HEK293 (cell line): ENCODE measurements at regions not wholly inside any gene's neighbourhood (a gene's known extent, or its start where the extent isn't known, plus 50 kb on each side); places are given as distances from the start of the nearest gene placed in this dataset.

Source experiments
- YY1 ChIP-seq: fragments of 450-650 bp; formaldehyde crosslinking; IDR thresholded peaks from 2 replicates; pipeline ENCODE4 v1.5.1; 2018; ENCODE audit warnings: missing biosample characterization, missing genetic modification characterization
- ZNF274 ChIP-seq, 2 experiments: fragments of 200-500 bp in 1 of 2; fragments of 450-650 bp in 1 of 2; sonication (Bioruptor generic) in 1 of 2; formaldehyde crosslinking in 1 of 2; IDR thresholded peaks; 2 replicates each; pipeline versions ENCODE4 v1.5.1 to v1.6.1; 2014 to 2016; ENCODE audit warnings: borderline replicate concordance in 1 of 2, inconsistent platforms in 1 of 2, low read length in 1 of 2, missing biosample characterization in 1 of 2, missing genetic modification characterization in 1 of 2
- ZNF366 ChIP-seq: fragments of 450-650 bp; formaldehyde crosslinking; conservative IDR thresholded peaks from 2 replicates; pipeline ENCODE4 v1.5.1; 2016; ENCODE audit warnings: missing biosample characterization, missing genetic modification characterization
- ZNF677 ChIP-seq: fragments of 450-650 bp; IDR thresholded peaks from 2 replicates; pipeline ENCODE4 v1.5.0; 2018; ENCODE audit warnings: missing biosample characterization, mild to moderate bottlenecking, missing genetic modification characterization, moderate library complexity
- TF ChIP-seq, protein P1 (sequence below): fragments of 450-650 bp; formaldehyde crosslinking; IDR thresholded peaks from 2 replicates; pipeline ENCODE4 v1.5.1; 2016; ENCODE audit warnings: missing biosample characterization, missing genetic modification characterization
- TF ChIP-seq, protein P2 (sequence below): fragments of 450-650 bp; formaldehyde crosslinking; IDR thresholded peaks from 2 replicates; pipeline ENCODE4 v1.5.1; 2016; ENCODE audit warnings: missing biosample characterization, missing genetic modification characterization
- TF ChIP-seq, protein P3 (sequence below): fragments of 450-650 bp; formaldehyde crosslinking; IDR thresholded peaks from 2 replicates; pipeline ENCODE4 v1.5.1; 2016; ENCODE audit warnings: missing biosample characterization, missing genetic modification characterization

DNA sequence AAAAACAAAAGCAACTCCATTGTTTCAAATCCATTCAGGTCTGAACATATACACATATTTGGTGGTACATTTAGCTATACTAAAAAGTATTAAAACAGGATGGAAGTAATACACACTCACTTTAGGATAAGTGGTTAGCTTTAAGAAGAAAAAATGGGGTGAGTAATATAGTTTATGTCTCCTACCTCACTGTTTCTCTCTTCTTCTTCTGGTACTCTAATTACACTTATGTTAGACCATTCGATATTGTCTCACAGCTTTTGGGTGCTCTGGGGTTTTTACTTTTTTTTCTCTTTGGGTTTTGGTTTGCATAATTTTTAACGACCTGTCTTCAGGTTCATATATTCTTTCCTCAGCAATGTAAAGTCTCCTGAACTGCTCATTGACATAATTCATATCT lies 75.4 kb upstream of the AKAP13 start:
- TF ChIP-seq, protein P1, sequence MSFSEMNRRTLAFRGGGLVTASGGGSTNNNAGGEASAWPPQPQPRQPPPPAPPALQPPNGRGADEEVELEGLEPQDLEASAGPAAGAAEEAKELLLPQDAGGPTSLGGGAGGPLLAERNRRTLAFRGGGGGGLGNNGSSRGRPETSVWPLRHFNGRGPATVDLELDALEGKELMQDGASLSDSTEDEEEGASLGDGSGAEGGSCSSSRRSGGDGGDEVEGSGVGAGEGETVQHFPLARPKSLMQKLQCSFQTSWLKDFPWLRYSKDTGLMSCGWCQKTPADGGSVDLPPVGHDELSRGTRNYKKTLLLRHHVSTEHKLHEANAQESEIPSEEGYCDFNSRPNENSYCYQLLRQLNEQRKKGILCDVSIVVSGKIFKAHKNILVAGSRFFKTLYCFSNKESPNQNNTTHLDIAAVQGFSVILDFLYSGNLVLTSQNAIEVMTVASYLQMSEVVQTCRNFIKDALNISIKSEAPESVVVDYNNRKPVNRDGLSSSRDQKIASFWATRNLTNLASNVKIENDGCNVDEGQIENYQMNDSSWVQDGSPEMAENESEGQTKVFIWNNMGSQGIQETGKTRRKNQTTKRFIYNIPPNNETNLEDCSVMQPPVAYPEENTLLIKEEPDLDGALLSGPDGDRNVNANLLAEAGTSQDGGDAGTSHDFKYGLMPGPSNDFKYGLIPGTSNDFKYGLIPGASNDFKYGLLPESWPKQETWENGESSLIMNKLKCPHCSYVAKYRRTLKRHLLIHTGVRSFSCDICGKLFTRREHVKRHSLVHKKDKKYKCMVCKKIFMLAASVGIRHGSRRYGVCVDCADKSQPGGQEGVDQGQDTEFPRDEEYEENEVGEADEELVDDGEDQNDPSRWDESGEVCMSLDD (tag by site-specific recombination), result no peak
- TF ChIP-seq, protein P2, sequence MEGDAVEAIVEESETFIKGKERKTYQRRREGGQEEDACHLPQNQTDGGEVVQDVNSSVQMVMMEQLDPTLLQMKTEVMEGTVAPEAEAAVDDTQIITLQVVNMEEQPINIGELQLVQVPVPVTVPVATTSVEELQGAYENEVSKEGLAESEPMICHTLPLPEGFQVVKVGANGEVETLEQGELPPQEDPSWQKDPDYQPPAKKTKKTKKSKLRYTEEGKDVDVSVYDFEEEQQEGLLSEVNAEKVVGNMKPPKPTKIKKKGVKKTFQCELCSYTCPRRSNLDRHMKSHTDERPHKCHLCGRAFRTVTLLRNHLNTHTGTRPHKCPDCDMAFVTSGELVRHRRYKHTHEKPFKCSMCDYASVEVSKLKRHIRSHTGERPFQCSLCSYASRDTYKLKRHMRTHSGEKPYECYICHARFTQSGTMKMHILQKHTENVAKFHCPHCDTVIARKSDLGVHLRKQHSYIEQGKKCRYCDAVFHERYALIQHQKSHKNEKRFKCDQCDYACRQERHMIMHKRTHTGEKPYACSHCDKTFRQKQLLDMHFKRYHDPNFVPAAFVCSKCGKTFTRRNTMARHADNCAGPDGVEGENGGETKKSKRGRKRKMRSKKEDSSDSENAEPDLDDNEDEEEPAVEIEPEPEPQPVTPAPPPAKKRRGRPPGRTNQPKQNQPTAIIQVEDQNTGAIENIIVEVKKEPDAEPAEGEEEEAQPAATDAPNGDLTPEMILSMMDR (tag by site-specific recombination), result no peak
- TF ChIP-seq ZNF274 (IDR thresholded peaks at IDR 0.05; ENCODE audit: low read length), result no peak
- TF ChIP-seq ZNF274 (tag by site-specific recombination; IDR thresholded peaks at IDR 0.05; ENCODE audit: borderline replicate concordance), result no peak
- no peak for TF ChIP-seq ZNF366 (tag by site-specific recombination)
- no peak for TF ChIP-seq ZNF677 (tag by site-specific recombination)
- TF ChIP-seq YY1 (tag by site-specific recombination), result no peak
- TF ChIP-seq, protein P3, sequence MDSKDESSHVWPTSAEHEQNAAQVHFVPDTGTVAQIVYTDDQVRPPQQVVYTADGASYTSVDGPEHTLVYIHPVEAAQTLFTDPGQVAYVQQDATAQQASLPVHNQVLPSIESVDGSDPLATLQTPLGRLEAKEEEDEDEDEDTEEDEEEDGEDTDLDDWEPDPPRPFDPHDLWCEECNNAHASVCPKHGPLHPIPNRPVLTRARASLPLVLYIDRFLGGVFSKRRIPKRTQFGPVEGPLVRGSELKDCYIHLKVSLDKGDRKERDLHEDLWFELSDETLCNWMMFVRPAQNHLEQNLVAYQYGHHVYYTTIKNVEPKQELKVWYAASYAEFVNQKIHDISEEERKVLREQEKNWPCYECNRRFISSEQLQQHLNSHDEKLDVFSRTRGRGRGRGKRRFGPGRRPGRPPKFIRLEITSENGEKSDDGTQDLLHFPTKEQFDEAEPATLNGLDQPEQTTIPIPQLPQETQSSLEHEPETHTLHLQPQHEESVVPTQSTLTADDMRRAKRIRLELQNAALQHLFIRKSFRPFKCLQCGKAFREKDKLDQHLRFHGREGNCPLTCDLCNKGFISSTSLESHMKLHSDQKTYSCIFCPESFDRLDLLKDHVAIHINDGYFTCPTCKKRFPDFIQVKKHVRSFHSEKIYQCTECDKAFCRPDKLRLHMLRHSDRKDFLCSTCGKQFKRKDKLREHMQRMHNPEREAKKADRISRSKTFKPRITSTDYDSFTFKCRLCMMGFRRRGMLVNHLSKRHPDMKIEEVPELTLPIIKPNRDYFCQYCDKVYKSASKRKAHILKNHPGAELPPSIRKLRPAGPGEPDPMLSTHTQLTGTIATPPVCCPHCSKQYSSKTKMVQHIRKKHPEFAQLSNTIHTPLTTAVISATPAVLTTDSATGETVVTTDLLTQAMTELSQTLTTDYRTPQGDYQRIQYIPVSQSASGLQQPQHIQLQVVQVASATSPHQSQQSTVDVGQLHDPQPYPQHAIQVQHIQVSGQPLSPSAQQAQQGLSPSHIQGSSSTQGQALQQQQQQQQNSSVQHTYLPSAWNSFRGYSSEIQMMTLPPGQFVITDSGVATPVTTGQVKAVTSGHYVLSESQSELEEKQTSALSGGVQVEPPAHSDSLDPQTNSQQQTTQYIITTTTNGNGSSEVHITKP, result no peak
